Parathyroid adenoma (tissue), 2 donors: ENCODE measurements at regions not wholly inside any gene's neighbourhood (a gene's known extent, or its start where the extent isn't known, plus 50 kb on each side); places are given as distances from the start of the nearest gene placed in this dataset.

Experiments
- H2AFZ ChIP-seq: fragments of 300-600 bp; sonication (generic); one replicate; pipeline ENCODE4 v1.7.0; 2017; ENCODE audit warnings: antibody characterized with exemption, mild to moderate bottlenecking
- H3K27ac ChIP-seq: fragments of 300-600 bp; sonication (generic); one replicate; pipeline ENCODE4 v1.7.0; 2017
- H3K27me3 ChIP-seq: fragments of 300-600 bp; sonication (generic); one replicate; pipeline ENCODE4 v1.7.0; 2017; ENCODE audit warnings: low read length; ENCODE audit not compliant: control insufficient read depth, insufficient read depth
- H3K36me3 ChIP-seq: fragments of 300-600 bp; sonication (generic); one replicate; pipeline ENCODE4 v1.7.0; 2017; ENCODE audit warnings: low read length; ENCODE audit not compliant: control insufficient read depth, insufficient read depth
- H3K4me1 ChIP-seq: fragments of 300-600 bp; sonication (generic); one replicate; pipeline ENCODE4 v1.7.0; 2017; ENCODE audit warnings: control low read depth
- H3K4me2 ChIP-seq: fragments of 300-600 bp; sonication (generic); one replicate; pipeline ENCODE4 v1.7.0; 2017; ENCODE audit warnings: low read length
- H3K4me3 ChIP-seq: fragments of 300-600 bp; sonication (generic); one replicate; pipeline ENCODE4 v1.7.0; 2017; ENCODE audit warnings: low read depth, low read length
- H3K79me2 ChIP-seq: fragments of 300-600 bp; sonication (generic); one replicate; pipeline ENCODE4 v1.7.0; 2017; ENCODE audit warnings: control low read depth
- H3K9ac ChIP-seq: fragments of 300-600 bp; sonication (generic); one replicate; pipeline ENCODE4 v1.7.0; 2017; ENCODE audit warnings: mild to moderate bottlenecking
- H3K9me3 ChIP-seq: fragments of 300-600 bp; sonication (generic); one replicate; pipeline ENCODE4 v1.7.0; 2017; ENCODE audit warnings: low read length; ENCODE audit not compliant: control insufficient read depth
- TF ChIP-seq, protein P1 (sequence below): fragments of 300-600 bp; sonication (generic); IDR thresholded peaks from one replicate; pipeline ENCODE4 v1.7.0; 2017; ENCODE audit warnings: antibody characterized with exemption, mild to moderate bottlenecking
- donor health status: primary hyperparathyroidism.

DNA sequence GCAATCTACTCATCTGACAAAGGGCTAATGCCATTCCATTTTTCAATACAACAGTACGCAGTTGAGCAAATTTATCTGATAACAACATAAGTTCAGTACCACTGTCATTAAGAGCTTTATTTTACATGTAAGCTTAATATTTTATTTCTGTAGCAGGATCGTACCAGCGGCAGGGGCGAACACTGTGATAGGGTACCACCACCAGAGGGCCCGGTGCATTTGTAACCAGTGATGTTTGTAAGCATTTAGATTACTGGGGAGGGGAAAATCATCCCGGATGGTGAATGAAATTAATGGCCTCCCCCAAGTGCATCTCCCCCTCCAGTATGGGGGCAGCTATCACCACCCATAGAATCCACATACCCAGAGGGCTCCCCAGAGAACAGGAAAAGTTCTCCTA is 179.0 kb downstream of the ADGRA3 start:
- no peaks in the 10 kb centered on the region for H3K36me3 ChIP-seq
- no peaks in the 10 kb centered on the region for H3K4me1 ChIP-seq
- H3K9me3 ChIP-seq = no peaks in the 10 kb centered on the region
- H3K27me3 ChIP-seq = no peaks in the 10 kb centered on the region
- no peak overlapping the region for H3K9ac ChIP-seq
- H3K4me3 ChIP-seq = no peak overlapping the region
- H3K79me2 ChIP-seq = no peaks in the 10 kb centered on the region
- H3K4me2 ChIP-seq = no peak overlapping the region
- no peak overlapping the region for H3K27ac ChIP-seq
- no peak overlapping the region for H2AFZ ChIP-seq
- TF ChIP-seq, protein P1, sequence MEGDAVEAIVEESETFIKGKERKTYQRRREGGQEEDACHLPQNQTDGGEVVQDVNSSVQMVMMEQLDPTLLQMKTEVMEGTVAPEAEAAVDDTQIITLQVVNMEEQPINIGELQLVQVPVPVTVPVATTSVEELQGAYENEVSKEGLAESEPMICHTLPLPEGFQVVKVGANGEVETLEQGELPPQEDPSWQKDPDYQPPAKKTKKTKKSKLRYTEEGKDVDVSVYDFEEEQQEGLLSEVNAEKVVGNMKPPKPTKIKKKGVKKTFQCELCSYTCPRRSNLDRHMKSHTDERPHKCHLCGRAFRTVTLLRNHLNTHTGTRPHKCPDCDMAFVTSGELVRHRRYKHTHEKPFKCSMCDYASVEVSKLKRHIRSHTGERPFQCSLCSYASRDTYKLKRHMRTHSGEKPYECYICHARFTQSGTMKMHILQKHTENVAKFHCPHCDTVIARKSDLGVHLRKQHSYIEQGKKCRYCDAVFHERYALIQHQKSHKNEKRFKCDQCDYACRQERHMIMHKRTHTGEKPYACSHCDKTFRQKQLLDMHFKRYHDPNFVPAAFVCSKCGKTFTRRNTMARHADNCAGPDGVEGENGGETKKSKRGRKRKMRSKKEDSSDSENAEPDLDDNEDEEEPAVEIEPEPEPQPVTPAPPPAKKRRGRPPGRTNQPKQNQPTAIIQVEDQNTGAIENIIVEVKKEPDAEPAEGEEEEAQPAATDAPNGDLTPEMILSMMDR = no peak

DNA sequence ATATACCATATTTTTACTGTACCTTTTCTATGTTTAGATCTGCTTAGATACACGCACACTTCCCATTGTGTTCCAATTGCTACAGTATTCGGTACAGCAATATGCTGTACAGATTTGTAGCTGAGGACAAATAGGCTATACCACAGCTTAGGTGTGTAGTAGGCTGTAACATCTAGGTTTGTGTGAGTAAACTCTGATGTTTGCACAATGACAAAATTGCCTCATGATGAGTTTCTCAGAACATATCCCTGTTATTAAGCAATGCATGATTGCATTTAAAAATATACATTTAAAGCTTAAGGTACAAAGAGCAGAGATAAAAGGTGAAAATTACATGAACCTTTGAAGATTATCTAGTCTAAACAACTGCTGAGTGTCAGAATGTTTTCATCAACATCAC is 181.7 kb downstream of the ADGRA3 start:
- no peak overlapping the region for H3K27ac ChIP-seq
- H3K4me2 ChIP-seq = no peak overlapping the region
- H3K36me3 ChIP-seq = no peaks in the 10 kb centered on the region
- H3K9me3 ChIP-seq = no peaks in the 10 kb centered on the region
- TF ChIP-seq, protein P1 = no peak
- H3K9ac ChIP-seq = no peak overlapping the region
- H2AFZ ChIP-seq = no peak overlapping the region
- no peaks in the 10 kb centered on the region for H3K4me1 ChIP-seq
- H3K4me3 ChIP-seq = no peak overlapping the region
- H3K79me2 ChIP-seq = no peaks in the 10 kb centered on the region
- H3K27me3 ChIP-seq = no peaks in the 10 kb centered on the region

DNA sequence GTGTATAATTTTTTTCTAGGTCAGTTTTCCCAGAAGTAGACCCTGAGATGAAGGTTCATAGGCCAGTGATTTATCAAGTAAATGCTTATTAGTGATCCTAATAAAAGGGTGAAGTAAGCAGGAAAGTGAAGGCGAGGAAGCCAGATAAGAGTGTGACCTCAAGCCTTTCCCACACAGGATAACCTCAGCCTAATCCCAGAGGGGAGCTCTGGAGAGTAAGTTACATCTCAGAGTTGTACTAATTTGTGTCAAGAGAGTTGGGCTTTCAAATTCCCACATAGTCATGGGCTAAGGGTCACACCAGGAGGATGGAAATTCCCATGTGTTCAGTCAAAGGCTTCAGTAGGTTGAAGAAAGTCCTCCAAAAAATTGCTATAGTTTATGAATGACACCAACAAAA is 191.4 kb downstream of the ADGRA3 start:
- TF ChIP-seq, protein P1 = no peak

DNA sequence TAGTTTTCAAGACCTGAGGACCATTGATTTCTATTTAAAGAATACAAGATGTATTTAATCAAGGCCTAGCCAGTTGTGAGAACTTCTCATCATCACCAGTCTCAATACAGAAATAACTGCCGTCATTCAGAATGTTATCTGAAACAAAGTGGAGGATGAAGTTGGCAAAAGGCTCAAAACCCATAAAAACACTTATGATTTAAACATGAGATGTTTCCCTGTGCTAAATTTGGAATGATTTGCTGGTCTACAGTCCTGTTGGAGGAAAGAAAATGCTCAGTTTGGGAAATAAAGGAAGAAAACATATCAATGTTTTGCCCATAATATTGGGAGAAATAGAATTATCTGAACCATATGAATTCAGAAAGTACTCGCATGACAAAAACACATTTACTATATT is 192.2 kb downstream of the ADGRA3 start:
- Histone ChIP-seq H3K36me3 (no peaks in the 10 kb centered on the region), H3K9me3 (no peaks in the 10 kb centered on the region), H2AFZ (no peak overlapping the region), H3K4me3 (no peak overlapping the region), H3K9ac (no peak overlapping the region), H3K4me2 (no peak overlapping the region), H3K79me2 (no peaks in the 10 kb centered on the region), H3K27ac (no peak overlapping the region), H3K4me1 (no peaks in the 10 kb centered on the region), H3K27me3 (no peaks in the 10 kb centered on the region)
- TF ChIP-seq, protein P1 = no peak

More for the DNA sequence above, 191.4 kb downstream of the ADGRA3 start:
- Histone ChIP-seq H3K4me1 (no peaks in the 10 kb centered on the region), H3K4me2 (no peak overlapping the region), H2AFZ (no peak overlapping the region), H3K4me3 (no peak overlapping the region), H3K27ac (no peak overlapping the region), H3K9me3 (no peaks in the 10 kb centered on the region), H3K79me2 (no peaks in the 10 kb centered on the region), H3K27me3 (no peaks in the 10 kb centered on the region), H3K36me3 (no peaks in the 10 kb centered on the region), H3K9ac (no peak overlapping the region)

DNA sequence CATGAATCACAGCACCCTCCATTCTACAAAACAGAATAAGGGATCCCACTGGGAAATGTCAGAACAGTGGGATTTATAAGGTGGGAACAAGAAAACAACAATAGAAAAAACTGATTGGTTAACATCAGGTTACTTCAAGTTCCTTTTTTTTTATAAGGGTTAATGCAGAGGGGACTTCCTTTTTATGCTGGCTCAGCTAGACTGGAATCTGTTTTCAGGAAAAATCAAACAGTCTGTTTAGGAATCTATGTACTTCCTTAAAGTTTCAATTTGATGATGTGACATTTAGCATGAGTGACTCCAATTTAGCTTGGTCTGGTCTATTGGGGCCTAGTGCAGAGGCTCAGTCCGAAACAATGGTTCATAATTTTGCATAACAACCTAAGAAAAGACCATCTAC is 192.9 kb downstream of the ADGRA3 start:
- no peaks in the 10 kb centered on the region for H3K4me1 ChIP-seq
- no peak overlapping the region for H3K4me2 ChIP-seq
- H3K4me3 ChIP-seq = no peak overlapping the region
- no peaks in the 10 kb centered on the region for H3K36me3 ChIP-seq
- no peak overlapping the region for H3K9ac ChIP-seq
- no peaks in the 10 kb centered on the region for H3K79me2 ChIP-seq
- H3K9me3 ChIP-seq = no peaks in the 10 kb centered on the region
- H3K27me3 ChIP-seq = no peaks in the 10 kb centered on the region
- TF ChIP-seq, protein P1 = no peak
- no peak overlapping the region for H3K27ac ChIP-seq
- no peak overlapping the region for H2AFZ ChIP-seq
